HG02763 (cell line): ENCODE measurements at regions not wholly inside any gene's neighbourhood (a gene's known extent, or its start where the extent isn't known, plus 50 kb on each side); places are given as distances from the start of the nearest gene placed in this dataset.

Experiments used
- ATAC-seq: cut with Tn5 transposase; IDR thresholded peaks from one replicate; pipeline ENCODE4 v1.9.1; 2021; ENCODE audit warnings: mild to moderate bottlenecking, moderate library complexity; ENCODE audit not compliant: unreplicated experiment

DNA sequence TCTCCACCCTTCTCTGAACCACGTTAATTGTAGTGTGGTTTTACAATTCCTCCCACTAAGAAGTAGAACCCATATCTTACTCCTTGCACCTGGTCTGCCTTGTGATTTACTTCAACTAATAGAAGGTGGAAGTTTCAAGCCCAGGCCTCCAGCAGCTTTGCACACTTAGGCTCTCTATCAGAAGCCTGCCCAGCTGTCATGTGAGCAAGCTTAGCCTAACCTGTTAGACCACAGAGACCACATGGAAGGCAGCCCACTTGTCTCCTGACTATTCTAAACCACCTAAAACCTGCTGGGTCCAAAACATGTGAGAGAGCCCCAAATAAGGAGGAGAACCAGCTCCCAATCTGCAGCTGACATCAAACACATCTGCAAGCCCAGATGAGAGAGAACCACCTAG is 127.6 kb upstream of the BTBD3 start:
- ATAC-seq = no peak

DNA sequence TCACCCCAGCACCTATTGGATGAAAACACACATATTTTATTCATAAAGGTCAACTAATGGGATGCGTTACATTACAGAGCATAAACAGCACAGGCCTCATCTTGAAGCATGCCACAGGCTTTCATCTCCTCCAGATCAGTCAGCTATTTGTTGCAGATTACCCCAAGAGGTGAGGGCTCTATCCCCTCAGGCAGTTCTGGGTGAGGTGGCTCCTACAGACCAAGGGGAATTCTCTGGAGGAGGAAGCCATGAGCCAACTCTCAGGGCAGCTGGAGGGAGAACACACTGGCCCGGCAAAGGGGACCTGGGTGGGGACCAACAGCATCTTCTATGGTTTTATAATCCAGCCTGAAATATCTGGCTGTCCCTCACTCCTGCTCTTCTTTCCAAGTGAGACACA is 126.4 kb upstream of the BTBD3 start:
- no peak for ATAC-seq

DNA sequence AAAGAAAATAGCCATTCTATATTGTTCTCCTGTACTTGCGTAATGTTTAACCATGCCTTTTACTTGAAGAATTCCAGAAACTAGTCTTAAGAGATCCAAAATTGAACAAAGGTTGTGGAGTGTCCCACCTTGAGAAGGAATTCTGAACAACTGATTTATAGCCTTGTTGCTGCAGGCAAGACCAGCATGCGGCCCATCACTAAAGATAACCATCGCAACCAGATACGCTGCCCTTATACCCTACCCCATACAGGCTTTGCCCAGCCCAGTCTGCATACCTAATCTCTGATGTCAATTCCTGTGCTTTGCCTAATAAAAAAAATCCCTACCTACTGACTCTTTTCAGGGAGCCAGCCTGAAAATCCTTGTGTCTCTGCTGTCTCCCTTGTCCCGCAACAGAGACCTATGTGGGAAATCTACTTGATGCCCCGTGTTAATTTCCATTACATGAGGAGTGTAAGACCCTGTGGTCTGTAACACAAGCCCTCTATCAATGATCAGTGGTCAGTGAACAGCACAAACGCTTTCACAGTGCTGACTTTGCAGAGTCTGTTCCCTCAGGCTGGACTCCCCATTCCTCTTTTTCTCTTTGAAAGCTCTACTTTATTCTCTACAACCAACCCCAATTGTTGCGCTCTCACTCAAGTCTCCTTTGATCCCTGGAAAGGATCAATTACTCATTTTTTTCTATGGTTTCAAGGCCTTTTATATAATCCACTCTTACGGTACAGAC is 125.7 kb upstream of the BTBD3 start:
- no peak for ATAC-seq

DNA sequence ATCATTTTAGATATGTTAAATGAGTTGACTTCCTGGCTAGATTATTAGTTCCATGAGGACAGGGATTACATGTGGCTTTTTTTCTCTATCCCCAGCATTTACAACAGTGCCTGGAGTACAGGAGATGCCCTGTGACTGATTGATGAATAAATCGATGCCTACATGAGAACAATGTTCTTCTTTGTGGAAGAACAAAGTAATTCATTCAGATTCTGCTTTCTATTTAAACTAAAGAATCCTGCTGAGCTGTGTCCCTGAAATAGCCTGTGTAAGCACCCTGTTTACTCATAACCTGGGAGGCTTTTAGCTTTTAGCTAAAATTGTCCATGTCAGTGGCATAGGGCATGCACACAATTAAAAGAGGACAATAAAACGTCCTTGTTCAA is 125.1 kb upstream of the BTBD3 start:
- ATAC-seq = no peak

DNA sequence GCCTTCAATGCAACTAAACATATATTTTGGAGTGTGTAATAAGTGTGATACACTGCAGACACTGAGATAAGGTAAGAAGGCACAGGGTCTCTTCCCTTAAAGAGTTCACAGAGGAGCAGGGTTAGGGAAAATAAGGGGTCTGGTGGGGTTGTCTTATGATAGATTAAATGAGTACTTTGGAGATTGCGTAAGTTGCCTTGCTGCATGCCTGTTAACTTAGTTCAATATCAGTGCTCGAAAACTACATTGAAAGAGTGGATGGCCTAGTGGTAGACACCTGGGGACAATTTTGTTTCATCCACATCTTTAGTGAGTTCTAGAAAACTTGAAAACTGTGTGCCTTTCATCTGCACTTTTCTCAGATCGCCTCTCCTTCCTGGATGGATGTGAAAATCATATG is 123.2 kb upstream of the BTBD3 start:
- no peak for ATAC-seq

DNA sequence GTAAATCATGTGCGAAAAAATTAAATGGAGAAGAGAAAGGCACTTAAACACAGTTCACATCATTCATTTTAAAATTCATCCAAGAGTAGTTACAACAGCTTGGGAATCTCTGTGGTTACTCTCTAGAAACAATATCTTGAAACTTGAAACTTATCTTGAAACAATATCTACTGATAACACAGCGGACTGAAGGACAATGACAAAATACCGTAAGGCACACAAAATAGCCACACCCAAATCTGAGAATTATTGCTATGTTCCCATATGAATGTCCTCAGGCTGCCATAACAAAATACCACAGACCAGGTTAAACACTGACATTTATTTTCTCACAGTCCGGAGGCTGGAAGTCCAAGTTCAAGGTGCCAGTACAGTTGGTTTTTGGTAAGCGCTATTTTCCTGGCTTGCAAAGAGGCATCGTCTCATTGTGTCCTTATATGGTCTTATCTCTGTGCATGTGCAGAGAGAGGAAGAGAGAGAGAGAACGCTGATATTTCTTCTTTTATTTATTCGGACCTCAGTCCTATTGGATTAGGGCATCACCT is 122.5 kb upstream of the BTBD3 start:
- no peak for ATAC-seq

DNA sequence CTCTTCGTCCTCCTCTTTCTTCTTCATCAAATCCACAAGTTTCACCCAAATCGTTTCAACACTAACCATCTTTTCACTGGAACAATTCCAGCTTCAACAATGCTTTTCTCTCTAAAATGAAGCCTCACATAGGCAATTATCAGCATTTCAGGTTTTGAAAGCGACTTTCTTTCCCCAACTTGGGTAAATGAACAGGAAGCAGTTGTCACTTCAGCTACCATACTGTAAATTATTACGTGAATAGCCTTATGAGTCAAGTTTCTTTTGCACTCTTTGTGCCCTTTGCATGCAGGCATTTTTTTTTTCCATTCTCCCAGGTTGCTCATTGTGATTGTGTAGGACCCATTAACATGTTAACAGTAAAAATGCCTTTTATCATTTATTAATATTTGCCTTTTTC is 121.7 kb upstream of the BTBD3 start:
- ATAC-seq = no peak

DNA sequence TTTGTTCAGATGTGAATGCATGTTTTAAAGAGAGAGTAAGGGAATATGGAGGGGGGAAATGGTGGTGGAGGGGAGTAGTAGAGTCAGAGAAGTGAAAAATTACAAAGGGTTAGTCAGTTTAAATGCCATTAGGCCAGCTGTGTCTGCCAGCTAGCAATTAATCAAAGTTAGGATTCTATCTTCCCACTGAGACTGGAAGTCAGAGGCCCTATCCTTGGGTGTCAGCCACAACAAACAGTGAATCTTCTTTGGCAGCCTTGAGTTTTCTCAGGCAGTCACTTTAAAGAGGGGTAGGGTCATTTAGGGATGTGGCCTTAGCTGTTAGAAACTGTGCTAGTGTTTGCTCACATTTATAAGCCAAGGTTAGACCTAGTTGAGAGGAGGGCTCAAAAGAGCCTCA is 120.5 kb upstream of the BTBD3 start:
- ATAC-seq = no peak

DNA sequence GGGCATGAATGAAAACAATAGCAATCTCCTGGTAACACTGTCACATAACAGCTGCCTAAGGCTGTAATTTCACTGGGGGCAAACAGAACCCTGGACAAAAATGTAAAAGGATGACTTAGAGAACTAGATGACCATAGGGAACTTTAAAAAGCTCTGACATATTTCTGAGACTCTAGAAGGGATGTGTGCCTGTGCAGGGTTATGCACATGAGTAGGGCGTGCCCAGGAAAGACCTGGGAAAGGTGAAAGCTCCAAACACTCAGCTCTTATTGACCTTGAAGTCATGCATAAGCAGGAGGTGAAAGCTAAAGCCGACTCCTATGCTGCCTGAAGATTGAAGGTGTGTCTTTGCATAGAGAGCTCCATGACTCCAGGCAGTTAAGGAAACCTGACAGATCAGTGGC is 118.4 kb upstream of the BTBD3 start:
- ATAC-seq = no peak

DNA sequence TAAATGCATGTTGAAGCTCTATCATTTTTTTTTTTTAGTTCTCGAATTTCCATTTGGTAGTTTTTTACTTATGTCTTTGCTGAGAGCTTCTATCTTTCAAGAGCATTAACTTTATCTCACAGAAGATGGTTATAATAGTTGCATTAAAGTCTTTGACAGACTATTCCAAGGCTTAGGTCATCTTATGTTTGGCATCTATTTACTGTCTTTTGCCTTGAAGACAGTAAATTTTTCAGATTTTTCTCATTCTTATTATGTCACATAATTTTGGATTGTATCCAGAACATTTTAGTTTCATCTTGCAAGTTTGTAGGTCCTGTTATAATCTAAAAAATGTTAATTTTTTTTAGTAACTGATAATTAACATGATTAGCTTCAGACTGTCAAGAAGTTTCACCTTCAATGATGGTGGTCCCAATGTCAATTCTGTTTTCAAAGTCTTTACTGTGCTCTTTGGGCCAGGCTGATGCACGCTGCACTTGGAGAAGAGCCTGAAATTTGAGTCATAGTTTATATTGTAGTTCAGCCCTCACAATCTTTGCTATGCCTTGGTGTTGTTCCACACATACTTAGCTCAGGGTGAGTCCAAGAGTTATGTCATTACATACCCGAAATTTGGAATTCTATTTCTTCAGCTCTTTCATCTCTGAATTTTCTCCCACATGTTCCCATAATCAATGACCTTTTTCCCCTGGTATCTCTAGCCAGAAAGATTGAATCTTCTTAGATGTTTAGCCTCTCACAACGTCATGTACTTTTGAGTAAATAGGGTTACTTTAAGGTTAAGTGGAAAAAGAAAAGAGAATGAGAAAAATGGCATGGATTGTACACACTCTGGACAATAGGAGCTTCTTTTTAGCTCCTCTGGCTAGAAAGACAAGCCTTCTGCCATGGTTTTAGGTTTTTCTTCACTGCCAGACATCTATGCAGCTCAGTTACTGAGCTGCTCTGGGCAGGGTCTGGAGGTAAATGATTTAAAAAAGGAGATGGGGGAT is 110.3 kb upstream of the BTBD3 start:
- no peak for ATAC-seq

DNA sequence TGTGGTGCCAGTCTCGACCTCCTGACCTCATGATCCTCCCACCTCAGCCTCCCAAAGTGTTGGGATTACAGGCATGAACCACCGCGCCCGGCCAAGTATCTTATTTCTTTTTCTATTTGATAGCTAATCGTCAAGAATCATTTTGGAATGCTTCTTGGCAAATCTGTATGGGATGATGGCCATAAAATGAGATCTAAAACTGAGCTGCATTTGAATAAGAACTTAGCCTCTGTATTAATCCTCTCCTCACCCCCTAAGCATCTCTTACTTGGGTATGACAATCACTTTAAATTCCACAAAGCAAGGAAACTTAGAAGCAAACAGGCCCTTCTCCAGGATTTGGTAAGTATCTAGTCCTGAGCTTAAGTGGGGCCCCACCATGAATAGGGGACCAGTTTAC is 108.9 kb upstream of the BTBD3 start:
- no peak for ATAC-seq

DNA sequence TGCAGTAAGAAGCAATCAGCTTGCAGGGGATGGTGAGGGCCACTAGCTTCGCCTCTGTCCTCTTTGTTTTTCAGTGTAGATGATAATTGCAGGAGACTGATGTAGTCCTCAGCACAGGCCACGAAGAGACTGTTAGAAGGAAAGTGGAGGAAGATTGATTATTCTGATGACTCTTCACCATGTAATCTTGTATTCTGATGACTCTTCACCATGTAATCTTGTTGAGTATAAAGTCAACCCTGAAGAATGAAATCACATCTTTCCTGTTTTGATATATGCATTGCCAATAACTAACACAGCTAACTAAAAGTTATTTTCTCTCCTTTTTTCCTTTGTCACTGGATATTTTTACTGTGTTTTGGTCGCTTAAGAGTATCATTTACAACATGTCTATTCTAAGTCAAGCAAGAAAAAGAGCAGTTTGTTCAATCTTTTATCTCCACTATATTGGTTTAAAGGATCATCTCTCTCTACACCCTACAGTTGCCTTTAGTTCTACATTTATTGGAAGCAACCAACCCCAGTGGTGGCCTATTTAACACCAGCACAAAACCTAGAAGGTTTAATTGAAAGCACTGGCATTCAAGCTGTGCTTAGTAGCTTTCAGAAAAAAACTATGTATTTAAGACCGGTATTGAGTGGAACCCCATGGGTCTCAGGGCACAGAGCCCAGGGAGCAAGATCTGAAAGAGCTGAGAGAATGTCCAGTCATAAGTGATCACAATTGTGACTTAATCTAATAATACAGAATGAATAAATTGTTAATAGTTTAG is 107.2 kb upstream of the BTBD3 start:
- ATAC-seq = no peak

DNA sequence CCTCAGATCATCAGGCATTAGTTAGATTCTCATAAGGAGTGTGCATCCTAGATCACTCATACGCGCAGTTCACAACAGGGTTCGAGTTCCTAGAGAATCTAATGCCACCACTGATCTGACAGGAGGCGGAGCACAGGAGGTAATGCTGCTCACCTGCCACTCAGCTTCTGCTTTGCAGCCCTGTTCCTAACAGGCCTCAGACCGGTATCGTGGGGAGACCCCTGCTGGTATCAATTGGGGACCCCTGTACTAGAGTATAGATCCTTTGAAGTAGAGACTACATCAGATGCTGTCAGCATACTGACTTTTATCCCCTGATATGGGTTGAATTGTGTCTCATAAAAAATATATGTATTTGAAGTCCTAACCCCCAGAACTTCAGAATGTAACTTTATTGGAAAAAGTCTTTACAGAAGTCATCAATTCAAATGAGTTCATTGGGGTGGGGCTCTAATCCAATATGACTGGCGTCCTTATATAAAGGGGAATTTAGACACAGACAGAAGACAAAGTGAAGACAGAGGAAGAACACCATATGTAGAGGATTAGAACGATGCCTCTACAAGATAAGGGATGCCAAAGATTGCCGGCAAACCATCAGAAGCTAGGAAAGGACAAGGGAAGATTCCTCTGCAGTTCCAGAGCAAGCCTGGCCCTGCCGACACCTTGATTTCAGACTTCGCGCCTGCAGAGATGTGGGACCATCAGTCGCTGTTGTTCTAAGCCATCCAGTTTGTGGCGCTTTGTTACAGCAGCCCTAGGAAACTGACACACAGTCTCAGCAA is 104.4 kb upstream of the BTBD3 start:
- ATAC-seq = no peak

DNA sequence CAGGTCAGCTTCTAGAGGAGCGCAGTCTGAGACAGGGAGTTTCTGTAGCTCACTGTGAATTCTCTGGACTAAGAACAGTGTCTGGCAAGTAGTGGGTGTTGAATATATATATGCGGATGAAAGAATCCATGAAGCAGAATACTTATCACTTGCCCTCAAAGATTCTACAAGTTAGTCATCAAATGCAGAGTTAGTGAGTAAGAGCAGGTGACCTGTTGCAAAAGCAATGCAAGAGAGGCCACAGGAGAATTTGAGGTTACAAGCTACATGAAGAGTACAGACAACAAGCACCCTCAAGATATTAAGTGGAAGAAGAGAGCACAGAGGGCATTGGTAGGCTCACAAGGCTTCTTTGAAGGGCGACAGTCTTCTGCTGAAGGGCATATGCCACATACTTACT is 103.4 kb upstream of the BTBD3 start:
- no peak for ATAC-seq

DNA sequence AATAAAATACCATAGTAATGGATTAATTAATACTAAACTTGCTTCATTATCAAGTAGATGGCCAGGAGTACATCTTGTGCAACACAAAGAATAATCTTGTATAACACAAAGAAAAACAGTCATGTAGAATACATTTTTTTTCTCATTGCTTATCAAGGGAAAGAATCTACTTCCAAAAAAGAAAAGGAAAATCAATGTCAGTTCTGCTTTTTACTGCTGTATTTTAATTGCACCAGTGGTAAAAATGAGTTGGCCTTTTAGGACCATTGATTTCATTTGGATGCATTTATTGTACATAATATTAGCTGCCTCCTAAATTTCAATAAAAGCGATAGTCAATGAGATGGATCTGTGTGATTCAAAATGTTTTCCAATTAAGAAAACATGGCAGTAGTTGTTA is 96.9 kb upstream of the BTBD3 start:
- ATAC-seq = no peak

DNA sequence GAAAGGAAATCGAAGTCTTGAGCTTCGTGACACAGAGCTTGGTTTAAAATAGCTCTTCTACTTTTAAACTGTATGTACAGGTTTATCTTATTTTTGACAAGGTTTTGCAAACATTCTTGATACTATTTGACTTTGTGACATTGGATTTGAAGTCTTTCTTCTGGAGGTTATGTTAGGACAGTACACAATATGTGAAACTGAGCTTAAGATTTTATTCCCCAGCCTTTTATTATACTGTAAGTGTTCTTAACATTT is 95.2 kb upstream of the BTBD3 start:
- ATAC-seq = no peak

DNA sequence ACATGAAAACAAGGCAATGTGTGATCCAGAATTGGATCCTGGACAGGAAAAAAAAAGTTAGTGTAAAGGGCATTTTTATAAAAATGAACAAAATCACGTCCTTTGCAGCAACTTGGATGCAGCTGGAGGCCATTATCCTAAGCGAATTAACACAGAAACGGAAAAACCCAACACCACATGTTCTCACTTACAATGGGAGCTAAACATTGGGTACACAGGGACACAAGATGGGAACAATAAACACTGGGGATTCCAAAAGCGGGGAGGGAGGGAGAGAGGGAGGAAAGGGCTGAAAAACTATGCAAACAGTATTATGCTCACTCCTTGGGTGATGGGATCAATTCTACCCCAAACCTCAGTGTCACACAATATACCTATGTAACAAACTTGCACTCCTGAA is 91.4 kb upstream of the BTBD3 start:
- no peak for ATAC-seq

DNA sequence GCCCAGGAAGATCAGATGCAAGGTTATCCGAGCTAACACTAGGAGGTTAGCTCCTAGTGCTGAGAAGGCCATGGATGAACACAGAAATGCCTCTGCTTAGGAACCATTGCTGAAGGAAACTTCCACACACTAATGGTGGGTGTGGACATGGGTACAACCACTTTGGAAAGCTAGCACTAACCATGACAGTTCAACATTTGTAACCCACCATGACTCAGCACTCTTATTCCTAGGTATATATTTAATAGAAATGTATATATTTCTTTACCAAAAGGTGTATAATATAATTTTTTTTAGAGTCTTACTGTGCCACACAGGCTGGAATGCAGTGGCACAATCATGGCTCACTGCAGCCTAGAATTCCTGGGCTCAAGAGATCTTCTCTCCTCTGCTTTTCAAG is 85.3 kb upstream of the BTBD3 start:
- no peak for ATAC-seq

DNA sequence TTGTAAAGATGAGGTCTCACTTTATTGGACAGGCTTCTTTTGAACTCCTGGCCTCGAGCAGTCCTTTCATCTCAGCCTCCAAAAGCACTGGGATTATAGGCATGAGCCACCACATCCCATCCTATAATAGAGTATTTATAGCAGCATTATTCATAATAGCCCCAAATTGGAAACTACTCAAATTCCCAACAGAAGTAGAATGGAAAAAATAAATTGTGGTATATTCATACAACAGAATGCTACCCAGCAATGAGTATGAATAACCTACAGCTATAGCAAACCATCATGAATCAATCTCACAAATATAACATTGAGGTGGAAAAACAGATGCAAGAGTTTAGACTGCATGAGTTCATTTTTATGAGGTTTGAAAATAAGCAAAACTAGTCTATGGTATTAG is 84.8 kb upstream of the BTBD3 start:
- ATAC-seq = no peak

DNA sequence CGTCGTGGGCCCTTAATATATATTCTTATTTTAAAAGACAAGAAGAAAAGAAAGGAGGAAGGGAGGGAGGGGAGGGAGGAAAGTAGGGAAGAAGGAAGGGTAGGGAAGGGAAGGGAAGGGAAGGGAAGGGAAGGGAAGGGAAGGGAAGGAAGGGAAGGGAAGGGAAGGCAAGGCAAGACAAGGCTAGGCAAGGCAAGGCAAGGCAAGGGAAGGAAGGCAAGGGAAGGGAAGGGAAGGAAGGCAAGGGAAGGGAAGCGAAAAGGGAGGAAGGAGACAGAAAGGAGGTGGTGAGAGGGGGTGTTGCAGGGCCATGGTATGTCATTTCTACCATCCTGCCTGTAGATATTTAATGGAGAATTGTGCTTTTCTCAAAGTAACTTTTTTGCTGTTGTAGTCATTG is 83.9 kb upstream of the BTBD3 start:
- ATAC-seq = no peak
